GM20431 (cell line): ENCODE measurements at regions not wholly inside any gene's neighbourhood (a gene's known extent, or its start where the extent isn't known, plus 50 kb on each side); places are given as distances from the start of the nearest gene placed in this dataset.

ENCODE experiments used
- in situ Hi-C: fragments of 300-500 bp; cut with MseI, MboI; formaldehyde crosslinking; loops from one replicate; pipeline ENCODE4 v1.15.0; 2020; ENCODE audit warnings: low sequenced_read_pairs; ENCODE audit not compliant: unreplicated experiment

DNA sequence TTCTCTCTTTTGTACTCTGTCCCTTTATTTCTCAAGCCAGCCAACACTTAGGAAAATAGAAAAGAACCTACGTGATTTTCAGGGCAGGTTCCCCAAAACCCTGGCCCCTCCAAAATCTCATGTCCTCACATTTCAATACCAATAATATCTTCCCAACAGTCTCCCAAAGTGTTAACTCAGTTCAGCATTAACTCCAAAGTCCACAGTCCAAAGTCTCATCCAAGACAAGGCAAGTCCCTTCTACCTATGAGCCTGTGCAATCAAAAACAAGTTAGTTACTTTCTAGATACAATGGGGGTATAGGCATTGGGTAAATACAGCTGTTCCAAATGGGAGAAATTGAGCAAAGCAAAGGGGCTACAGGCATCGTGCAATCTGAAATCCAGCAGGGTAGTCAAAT is 64.9 kb upstream of the ANO5 start:
- in situ Hi-C loops: loop anchor here (25.0 kb wide), 1 partner anchor 1491 kb away; no protein-coding TSS in a partner anchor

DNA sequence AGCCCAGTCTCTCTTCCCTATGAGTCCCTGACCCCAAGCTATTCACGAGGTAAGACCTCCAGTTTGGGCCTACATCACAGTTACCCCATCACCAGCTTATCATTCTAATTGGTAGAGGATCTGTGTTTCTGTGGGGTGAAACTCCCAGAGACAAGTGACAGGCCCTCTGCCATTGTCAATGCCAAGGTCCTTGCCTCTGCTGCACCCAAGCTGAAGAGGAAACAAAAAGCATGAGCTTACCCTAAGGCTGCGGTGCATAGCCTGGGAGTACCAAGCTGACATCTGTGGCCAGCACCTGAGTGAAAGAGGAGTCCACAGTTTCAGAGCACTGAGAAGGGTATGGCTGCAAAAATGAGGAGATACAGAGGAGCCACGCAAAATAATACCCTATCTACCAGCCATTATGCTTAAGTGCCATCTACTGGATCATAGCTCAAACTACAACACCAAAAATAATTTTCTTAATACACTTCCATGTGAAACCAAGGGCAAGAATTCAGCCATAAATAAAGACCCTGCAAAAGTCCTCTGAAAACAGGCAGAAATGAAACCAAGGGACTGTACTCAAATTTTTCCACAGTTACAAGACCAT is 62.3 kb upstream of the ANO5 start:
- in situ Hi-C loops: loop anchor here (25.0 kb wide), 1 partner anchor 1493 kb away; no protein-coding TSS in a partner anchor

- in situ Hi-C loops: loop anchor here (25.0 kb wide), 1 partner anchor 1496 kb away; no protein-coding TSS in a partner anchor
Measured at GRCh38 chr11:22133776-22134175, 59.1 kb upstream of the ANO5 start.

DNA sequence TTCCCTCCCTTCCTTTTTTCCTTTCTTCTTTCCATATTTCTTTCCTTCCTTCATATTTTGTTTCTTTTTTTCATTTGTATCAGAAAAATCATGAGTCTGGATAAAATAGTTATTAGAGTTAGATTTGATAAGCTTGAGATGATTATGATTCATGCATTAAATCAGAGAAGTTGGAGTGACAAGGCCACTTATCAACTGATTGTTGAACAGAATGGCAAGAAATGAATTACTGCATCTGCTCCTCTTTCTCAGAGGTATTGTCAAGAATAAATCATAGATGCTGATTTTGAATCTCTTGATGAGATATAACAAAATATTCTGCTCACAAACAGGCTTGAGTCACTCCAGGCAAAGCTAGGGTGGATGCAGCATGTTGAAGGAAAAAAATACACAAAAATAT is 54.6 kb upstream of the ANO5 start:
- in situ Hi-C loops: loop anchor here (25.0 kb wide), 1 partner anchor 1501 kb away; no protein-coding TSS in a partner anchor
